Left lung (tissue), 4 donors: ENCODE measurements at regions not wholly inside any gene's neighbourhood (a gene's known extent, or its start where the extent isn't known, plus 50 kb on each side); places are given as distances from the start of the nearest gene placed in this dataset.

Source experiments
- ATAC-seq: fragments of 200-7000 bp; cut with Tn5 transposase; one replicate; pipeline ENCODE4 v1.9.1; 2020; ENCODE audit warnings: moderate library complexity
- DNase-seq, 4 donors: peaks; one replicate each; pipeline ENCODE4 v3.0.0-alpha.2; 2013 to 2020
- H3K27ac ChIP-seq, 2 donors: fragments of 200-600 bp; sonication (generic) in 1 of 2; one replicate each; pipeline versions ENCODE4 v1.5.0 to v1.8.0; 2020 to 2021
- H3K27me3 ChIP-seq, 2 donors: fragments of 200-600 bp; sonication (generic) in 1 of 2; one replicate each; pipeline versions ENCODE4 v1.5.0 to v1.8.0; 2020 to 2021
- H3K36me3 ChIP-seq, 2 donors: fragments of 200-600 bp; sonication (generic) in 1 of 2; one replicate each; pipeline versions ENCODE4 v1.5.0 to v1.8.0; 2020 to 2021
- H3K4me1 ChIP-seq, 2 donors: fragments of 200-600 bp; one replicate each; pipeline ENCODE4 v1.8.0; 2021
- H3K4me3 ChIP-seq, 2 donors: fragments of 200-600 bp; sonication (generic) in 1 of 2; one replicate each; pipeline versions ENCODE4 v1.5.0 to v1.8.0; 2020 to 2021; ENCODE audit warnings: mild to moderate bottlenecking in 1 of 2
- H3K9me3 ChIP-seq, 2 donors: fragments of 200-600 bp; sonication (generic) in 1 of 2; one replicate each; pipeline versions ENCODE4 v1.5.0 to v1.8.0; 2020 to 2021
- intact Hi-C, 2 donors: fragments of 100-400 bp; cut with DNase I; formaldehyde crosslinking; loops; one replicate each; pipeline versions ENCODE4 v1.11.2 to v1.14.2; 2022
- TF ChIP-seq, protein P1 (sequence below), 2 donors: fragments of 200-600 bp; sonication (generic) in 1 of 2; IDR thresholded peaks; one replicate each; pipeline versions ENCODE4 v1.5.0 to v1.8.0; 2021; ENCODE audit warnings: antibody characterized with exemption in 2 of 2
- donor health status: DM: no; HTN: yes; CAD: no.
- donor health status: DM: no; HTN: no; CAD: no.

DNA sequence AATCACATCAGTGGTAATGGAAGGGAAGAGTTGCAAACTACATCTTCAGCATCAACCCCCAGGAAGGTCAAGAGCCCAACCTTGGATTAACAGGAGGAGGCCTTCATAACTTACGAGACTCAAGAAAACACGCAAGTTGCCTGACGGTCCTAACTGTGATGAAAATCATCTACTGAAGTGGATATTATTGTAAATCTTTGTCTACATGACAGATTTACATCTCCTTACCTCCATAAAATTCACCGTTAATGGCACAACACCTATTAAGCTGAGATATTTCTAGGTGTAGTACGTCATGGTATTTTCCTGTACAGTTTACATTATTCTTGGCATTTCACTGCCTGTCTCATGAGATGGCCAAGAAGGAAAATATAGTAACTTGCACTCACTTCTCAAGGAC, 332.0 kb downstream of the NSUN3 start:
- intact Hi-C loops = no loop called here

DNA sequence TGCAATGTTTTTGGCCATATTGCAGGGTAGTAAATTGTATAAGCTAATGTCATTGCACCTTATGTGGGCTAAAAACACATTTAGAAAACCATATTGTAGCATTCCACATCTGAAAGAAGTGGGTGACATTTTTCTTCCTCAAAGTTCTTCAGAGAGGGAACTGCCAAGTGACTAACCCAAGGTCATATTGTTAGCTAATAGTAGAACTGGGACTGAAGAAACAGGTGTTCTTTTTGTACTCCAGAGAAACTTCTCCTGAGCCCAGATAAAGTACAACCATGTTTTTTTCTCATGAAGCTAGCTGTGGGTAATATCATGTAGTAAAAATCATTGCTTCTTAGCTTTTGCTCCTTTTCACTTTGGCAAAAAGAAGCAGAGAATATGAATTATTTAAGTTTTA, 333.0 kb downstream of the NSUN3 start:
- intact Hi-C loops = no loop called here

More for the DNA sequence above, 332.0 kb downstream of the NSUN3 start:
- DNase-seq (no peak), ATAC-seq (no peak)
- no peaks in the 10 kb centered on the region for H3K36me3 ChIP-seq
- H3K9me3 ChIP-seq = no peaks in the 10 kb centered on the region
- no peak overlapping the region for H3K27ac ChIP-seq
- H3K27me3 ChIP-seq = no peaks in the 10 kb centered on the region
- H3K4me3 ChIP-seq = no peak overlapping the region
- TF ChIP-seq, protein P1, sequence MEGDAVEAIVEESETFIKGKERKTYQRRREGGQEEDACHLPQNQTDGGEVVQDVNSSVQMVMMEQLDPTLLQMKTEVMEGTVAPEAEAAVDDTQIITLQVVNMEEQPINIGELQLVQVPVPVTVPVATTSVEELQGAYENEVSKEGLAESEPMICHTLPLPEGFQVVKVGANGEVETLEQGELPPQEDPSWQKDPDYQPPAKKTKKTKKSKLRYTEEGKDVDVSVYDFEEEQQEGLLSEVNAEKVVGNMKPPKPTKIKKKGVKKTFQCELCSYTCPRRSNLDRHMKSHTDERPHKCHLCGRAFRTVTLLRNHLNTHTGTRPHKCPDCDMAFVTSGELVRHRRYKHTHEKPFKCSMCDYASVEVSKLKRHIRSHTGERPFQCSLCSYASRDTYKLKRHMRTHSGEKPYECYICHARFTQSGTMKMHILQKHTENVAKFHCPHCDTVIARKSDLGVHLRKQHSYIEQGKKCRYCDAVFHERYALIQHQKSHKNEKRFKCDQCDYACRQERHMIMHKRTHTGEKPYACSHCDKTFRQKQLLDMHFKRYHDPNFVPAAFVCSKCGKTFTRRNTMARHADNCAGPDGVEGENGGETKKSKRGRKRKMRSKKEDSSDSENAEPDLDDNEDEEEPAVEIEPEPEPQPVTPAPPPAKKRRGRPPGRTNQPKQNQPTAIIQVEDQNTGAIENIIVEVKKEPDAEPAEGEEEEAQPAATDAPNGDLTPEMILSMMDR (IDR thresholded peaks at IDR 0.05) = no peak
- H3K4me1 ChIP-seq = no peaks in the 10 kb centered on the region

DNA sequence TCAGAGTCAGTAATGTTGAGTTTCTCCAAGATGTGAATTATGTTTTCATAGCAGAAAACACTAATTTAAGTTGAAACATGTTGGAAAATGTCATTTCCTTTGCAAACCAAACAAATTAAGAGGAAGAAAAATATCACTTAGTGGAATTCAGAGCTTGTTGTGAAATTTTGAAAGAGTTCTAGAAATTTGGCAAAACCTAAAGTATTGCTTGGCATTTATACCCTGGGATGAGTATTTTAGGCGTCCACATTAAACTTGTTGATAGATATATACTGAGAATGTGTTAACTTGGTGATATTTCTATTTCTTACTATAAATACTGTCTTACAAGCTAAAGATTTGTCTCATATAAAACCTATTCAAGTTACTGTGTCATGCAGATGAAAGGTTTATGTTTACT, 335.2 kb downstream of the NSUN3 start:
- no peaks in the 10 kb centered on the region for H3K4me1 ChIP-seq
- no peak for DNase-seq
- ATAC-seq = no peak
- no peak overlapping the region for H3K27ac ChIP-seq
- no peak overlapping the region for H3K4me3 ChIP-seq
- no peaks in the 10 kb centered on the region for H3K36me3 ChIP-seq
- TF ChIP-seq, protein P1 (IDR thresholded peaks at IDR 0.05) = no peak
- intact Hi-C loops = no loop called here
- no peaks in the 10 kb centered on the region for H3K9me3 ChIP-seq
- H3K27me3 ChIP-seq = no peaks in the 10 kb centered on the region

More for the DNA sequence above, 333.0 kb downstream of the NSUN3 start:
- Histone ChIP-seq H3K27me3 (no peaks in the 10 kb centered on the region), H3K36me3 (no peaks in the 10 kb centered on the region), H3K9me3 (no peaks in the 10 kb centered on the region), H3K4me3 (no peak overlapping the region), H3K4me1 (no peaks in the 10 kb centered on the region), H3K27ac (no peak overlapping the region)
- ATAC-seq (no peak), DNase-seq (no peak)
- TF ChIP-seq, protein P1 (IDR thresholded peaks at IDR 0.05) = no peak

DNA sequence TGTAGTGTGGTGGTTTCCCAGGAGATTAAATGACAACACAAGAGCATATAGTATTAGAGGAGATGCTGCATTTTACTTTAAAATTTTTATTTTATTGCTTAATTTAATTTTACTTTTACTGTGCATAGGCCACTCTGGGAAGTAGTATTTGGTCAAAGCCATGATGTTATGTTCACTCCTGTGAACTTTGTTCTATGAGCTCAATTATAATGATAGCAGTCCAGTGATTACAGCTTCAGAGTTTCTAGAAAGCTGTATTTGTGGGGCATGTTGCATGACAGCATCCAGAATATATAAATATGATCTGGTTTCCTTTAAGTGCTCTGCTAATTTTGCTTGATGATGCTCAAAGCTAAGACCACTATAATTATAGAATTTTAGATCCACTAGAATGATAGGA, 338.6 kb downstream of the NSUN3 start:
- no peaks in the 10 kb centered on the region for H3K36me3 ChIP-seq
- H3K27ac ChIP-seq = no peak overlapping the region
- no peaks in the 10 kb centered on the region for H3K9me3 ChIP-seq
- ATAC-seq (no peak), DNase-seq (no peak)
- TF ChIP-seq, protein P1 (IDR thresholded peaks at IDR 0.05) = no peak
- no peaks in the 10 kb centered on the region for H3K27me3 ChIP-seq
- intact Hi-C loops = no loop called here
- H3K4me1 ChIP-seq = no peaks in the 10 kb centered on the region
- no peak overlapping the region for H3K4me3 ChIP-seq

DNA sequence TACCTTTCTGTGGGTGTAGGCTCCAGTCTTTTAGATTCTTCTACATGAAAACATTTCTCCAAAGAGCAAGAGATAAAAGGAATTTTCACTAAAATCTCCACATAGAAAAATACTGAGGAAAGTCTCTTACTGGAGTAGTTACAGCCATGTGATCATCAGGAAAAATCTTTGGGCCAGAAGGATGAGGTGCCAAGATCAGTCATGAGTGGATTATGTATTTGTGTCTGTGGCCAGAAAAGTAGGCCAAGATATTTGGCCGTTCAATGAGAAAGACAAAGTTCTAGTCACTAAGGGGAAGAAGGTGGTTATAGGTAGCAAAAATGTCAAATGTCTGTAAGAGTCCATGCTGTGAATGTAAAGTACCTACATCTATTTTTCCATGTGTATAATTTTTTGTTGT, 339.3 kb downstream of the NSUN3 start:
- DNase-seq (no peak), ATAC-seq (no peak)
- H3K9me3 ChIP-seq = no peaks in the 10 kb centered on the region
- intact Hi-C loops = no loop called here
- no peaks in the 10 kb centered on the region for H3K36me3 ChIP-seq
- H3K4me3 ChIP-seq = no peak overlapping the region
- H3K27me3 ChIP-seq = no peaks in the 10 kb centered on the region
- H3K4me1 ChIP-seq = no peaks in the 10 kb centered on the region
- TF ChIP-seq, protein P1 (IDR thresholded peaks at IDR 0.05) = no peak
- H3K27ac ChIP-seq = no peak overlapping the region
